GM12874 (cell line): ENCODE measurements at regions not wholly inside any gene's neighbourhood (a gene's known extent, or its start where the extent isn't known, plus 50 kb on each side); places are given as distances from the start of the nearest gene placed in this dataset.

ENCODE experiments used
- CTCF ChIP-seq: IDR thresholded peaks from 2 replicates; pipeline ENCODE4 v1.5.1; 2011; ENCODE audit warnings: low read depth, mild to moderate bottlenecking, control low read depth, low read length, moderate library complexity; ENCODE audit not compliant: insufficient read depth

DNA sequence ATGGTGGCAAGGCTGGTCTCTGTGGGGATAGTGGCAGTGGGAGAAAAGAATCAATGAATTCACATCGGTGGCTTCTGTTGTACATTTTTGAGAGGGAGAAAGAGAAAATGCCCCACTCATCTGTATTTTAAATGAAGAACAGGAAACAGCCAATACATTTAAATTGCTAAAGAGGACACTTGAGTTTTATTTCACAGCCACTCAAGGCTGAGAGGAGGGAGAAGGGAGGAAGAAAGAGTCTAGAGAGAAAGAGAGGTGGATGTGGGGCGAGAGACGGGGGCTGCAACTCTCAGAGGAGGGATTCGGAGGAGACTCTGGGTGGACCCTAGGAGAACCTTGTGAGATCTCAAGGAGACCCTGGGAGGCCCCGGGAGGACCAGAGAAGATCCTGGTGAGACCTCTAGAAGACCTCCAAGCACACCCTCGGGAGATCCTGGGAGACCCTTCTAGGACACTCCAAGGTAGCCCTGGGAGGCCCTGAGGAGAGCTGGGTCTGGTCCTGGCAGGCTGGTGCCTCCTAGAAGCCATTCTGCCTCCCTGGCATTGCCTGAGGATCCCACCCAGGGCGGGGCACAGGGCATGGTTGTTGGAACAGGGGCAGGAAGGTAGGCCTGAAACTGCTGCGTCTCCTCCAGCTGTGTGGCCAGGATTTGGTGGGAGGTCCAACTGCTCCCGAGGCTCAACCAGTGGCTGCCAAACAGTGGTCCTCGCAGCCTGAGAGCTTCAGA is 91.0 kb upstream of the SHISAL1 start:
- TF ChIP-seq CTCF = no peak

- no peak for TF ChIP-seq CTCF
Measured at GRCh38 chr22:44403166-44403565, 90.4 kb upstream of the SHISAL1 start.

GRCh38 chr22:44402196-44403111 is 89.7 kb upstream of the SHISAL1 start:
- TF ChIP-seq CTCF = no peak

DNA sequence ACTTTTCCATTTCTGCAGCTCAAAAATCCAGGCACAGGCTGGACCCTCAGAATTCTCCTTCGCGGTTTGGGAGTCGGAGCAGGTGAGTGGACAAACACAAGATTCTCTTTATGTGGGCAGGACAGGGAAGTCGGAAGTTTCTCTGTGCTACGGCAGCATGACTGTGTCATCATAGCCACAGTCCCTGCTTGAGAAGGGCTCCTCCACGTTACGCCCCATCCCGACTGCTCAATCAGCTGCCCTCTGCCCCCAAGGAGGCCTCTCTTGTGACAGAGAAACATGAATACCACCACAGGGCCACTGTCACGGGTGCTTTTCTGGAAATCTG is 89.0 kb upstream of the SHISAL1 start:
- no peak for TF ChIP-seq CTCF

DNA sequence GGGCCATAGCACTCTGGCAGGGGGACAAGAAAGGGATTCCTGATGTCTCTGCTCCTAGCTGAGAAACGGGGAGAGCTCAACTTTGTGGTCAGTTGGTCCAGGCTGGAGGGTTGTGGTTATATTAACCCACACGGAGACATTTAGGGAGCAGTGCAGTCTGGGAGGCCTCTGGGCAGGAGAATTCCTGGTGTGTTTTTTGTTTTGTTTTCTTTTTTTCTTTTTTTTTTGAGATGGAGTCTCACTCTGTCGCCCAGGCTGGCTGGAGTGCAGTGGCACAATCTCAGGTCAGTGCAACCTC is 88.0 kb upstream of the SHISAL1 start:
- no peak for TF ChIP-seq CTCF

DNA sequence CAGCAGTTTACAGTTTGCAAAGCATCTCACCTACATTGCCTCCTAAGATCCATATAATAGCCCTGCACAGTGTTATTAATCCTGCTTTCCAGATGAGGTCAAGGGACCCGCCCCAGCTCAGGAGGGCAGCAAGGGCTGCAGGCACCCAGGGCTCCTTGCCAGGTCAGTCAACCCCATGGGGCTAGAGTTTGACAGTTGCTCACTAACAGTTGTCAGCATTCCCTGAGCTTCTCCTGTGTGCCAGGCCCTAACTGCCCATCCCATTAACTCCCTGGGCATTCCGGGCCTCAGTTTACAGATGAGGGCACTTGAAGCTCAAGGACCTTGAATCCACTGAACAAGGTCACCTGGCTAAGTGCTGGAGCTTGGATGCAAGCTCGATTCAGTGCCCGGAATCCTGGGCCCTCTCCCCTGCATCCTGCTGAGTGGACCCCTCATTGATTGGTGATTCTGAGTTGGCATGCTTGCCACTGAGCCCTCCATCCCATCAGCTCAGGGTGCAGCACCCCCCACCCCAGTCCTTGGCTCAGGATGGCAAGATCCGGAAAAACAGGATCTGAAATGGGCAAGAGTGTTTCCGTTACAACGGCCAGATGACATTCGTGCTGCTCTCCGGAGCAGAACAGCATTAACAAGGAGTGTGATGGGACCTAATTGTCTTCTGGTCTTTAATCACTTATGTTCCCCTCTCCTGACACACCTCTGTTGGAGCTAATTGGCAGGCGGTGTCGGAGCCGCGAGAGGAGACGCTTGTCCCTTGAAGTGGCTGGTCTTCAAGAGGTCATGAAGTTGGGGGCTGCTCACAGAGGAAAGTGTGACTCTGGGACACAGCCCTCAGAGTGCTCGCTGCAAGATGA is 87.4 kb upstream of the SHISAL1 start:
- TF ChIP-seq CTCF = no peak
